ENCODE measurements at regions not wholly inside any gene's neighbourhood (a gene's known extent, or its start where the extent isn't known, plus 50 kb on each side); places are given as distances from the start of the nearest gene placed in this dataset.

- TF ChIP-seq CTCF (IDR thresholded peaks at IDR 0.05 in 2 of 3, conservative IDR thresholded peaks at IDR 0.05 in 1 of 3; ENCODE audit: control insufficient read depth in 2 of 3, extremely low read depth in 1 of 3, insufficient read depth in 1 of 3, low read depth in 3 of 3, low read length in 3 of 3) = no peak
- no peak for TF ChIP-seq LARP7 (IDR thresholded peaks at IDR 0.05)
- TF ChIP-seq CHD1 (IDR thresholded peaks at IDR 0.05; ENCODE audit: low read depth, low read length) = no peak
- TF ChIP-seq ATF3 (IDR thresholded peaks at IDR 0.05; ENCODE audit: borderline replicate concordance, extremely low read depth, low read depth, low read length) = no peak
Measured at GRCh38 chr2:192444286-192444838, 249.6 kb upstream of the TMEFF2 start.

Data from GM12878 (cell line).